Lower leg skin (tissue), 4 donors: ENCODE measurements at regions not wholly inside any gene's neighbourhood (a gene's known extent, or its start where the extent isn't known, plus 50 kb on each side); places are given as distances from the start of the nearest gene placed in this dataset.

Source experiments
- DNase-seq, 2 donors: peaks; one replicate each; pipeline ENCODE4 v3.0.0-alpha.2; 2019; ENCODE audit warnings: low spot score in 2 of 2
- H3K4me3 ChIP-seq: fragments of 200-600 bp; sonication (generic); 2 replicates; pipeline ENCODE4 v1.5.1; 2017; ENCODE audit warnings: mild to moderate bottlenecking, low read depth; ENCODE audit not compliant: poor library complexity, severe bottlenecking
- POLR2A ChIP-seq, 2 donors: fragments of 450-650 bp; IDR thresholded peaks; one replicate each; pipeline ENCODE4 v1.6.1; 2016 to 2017; ENCODE audit warnings: antibody characterized with exemption in 2 of 2, mild to moderate bottlenecking in 1 of 2, moderate library complexity in 1 of 2
- WGBS, 2 donors: methylation state at CpG; one replicate each; pipeline ENCODE4 v1.1.5; 2018; 5-methylcytosine and 5-hydroxymethylcytosine counted together
- intact Hi-C: fragments of 100-400 bp; cut with DNase I; formaldehyde crosslinking; loops from one replicate; pipeline ENCODE4 v1.15.0; 2023; ENCODE audit warnings: low total_unique reads
- TF ChIP-seq, protein P1 (sequence below), 3 donors: fragments of 450-650 bp; IDR thresholded peaks; one replicate each; pipeline ENCODE4 v1.5.1; 2016; ENCODE audit warnings: antibody characterized with exemption in 3 of 3, mild to moderate bottlenecking in 3 of 3, moderate library complexity in 2 of 3

DNA sequence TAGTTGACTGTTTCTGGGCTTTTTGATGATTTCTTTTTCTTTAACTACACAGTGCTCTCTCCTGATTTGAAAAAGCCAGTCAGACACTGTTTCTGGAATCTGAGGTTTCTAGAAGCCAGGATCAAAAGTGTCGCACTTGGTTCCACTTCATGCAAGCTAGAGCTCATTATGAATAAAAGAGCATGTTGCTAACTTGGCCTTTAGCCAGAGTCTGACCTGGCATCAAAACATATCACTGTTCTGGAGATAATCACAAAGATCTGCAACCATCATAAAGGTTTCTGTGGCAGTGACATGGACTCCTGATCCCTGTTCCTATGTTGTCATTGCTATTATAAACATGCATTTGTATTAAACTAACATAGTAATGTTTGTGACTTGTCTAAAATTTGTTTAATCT is 76.1 kb upstream of the MAPRE2 start:
- intact Hi-C loops: no loop called here
- WGBS, 2 donors: 62 to 68% methylated on average over 1 of the region's 1 CpG
- H3K4me3 ChIP-seq: no peak overlapping the region
- TF ChIP-seq, protein P1, sequence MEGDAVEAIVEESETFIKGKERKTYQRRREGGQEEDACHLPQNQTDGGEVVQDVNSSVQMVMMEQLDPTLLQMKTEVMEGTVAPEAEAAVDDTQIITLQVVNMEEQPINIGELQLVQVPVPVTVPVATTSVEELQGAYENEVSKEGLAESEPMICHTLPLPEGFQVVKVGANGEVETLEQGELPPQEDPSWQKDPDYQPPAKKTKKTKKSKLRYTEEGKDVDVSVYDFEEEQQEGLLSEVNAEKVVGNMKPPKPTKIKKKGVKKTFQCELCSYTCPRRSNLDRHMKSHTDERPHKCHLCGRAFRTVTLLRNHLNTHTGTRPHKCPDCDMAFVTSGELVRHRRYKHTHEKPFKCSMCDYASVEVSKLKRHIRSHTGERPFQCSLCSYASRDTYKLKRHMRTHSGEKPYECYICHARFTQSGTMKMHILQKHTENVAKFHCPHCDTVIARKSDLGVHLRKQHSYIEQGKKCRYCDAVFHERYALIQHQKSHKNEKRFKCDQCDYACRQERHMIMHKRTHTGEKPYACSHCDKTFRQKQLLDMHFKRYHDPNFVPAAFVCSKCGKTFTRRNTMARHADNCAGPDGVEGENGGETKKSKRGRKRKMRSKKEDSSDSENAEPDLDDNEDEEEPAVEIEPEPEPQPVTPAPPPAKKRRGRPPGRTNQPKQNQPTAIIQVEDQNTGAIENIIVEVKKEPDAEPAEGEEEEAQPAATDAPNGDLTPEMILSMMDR (IDR thresholded peaks at IDR 0.05): no peak
- no peak for TF ChIP-seq POLR2A (IDR thresholded peaks at IDR 0.05)
- DNase-seq: no peak

DNA sequence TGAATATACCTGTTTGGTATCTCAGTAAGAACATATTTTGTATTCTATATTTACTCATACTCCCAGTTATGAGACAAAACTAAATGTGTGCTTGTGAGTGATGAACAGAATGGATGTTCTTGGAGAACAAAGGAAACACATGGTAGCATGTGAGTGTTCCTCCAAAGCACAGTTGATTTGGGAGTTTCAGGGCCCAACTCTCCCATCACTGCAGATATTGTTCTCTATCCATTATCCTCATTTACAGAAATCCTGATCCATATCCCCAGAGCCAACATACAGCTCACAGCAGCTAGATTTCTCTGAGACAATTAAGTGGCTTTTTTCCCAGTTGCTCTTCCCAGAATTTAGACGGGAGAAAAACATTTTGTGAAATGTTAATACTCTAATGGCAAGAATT is 75.6 kb upstream of the MAPRE2 start:
- no peak for DNase-seq
- no peak overlapping the region for H3K4me3 ChIP-seq
- no peak for TF ChIP-seq POLR2A (IDR thresholded peaks at IDR 0.05)
- TF ChIP-seq, protein P1 (IDR thresholded peaks at IDR 0.05): no peak
- intact Hi-C loops: no loop called here
- 58 to 73% methylated on average over 1 of the region's 1 CpG for WGBS, 2 donors

DNA sequence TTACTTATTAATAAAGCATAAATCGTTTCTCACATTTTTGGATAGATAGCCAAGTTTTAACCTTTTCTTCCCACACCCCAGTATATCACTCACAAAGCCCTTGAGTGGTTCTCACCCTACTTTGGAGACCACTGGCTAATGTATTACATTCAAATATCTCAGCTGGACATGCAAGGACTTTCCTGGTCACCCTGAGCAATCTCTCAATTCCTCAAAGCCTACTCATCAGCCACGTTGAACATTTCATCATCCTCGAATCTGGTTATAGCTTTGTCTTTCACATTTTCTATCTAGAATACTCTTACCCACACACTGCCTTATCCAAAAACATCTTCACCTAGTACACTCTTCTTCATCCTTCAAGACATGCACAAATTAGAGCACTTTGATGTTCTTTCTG is 71.1 kb upstream of the MAPRE2 start:
- intact Hi-C loops: no loop called here
- DNase-seq: no peak
- 72 to 75% methylated on average over 3 of the region's 3 CpGs for WGBS, 2 donors
- H3K4me3 ChIP-seq: no peak overlapping the region
- TF ChIP-seq POLR2A (IDR thresholded peaks at IDR 0.05): no peak
- TF ChIP-seq, protein P1 (IDR thresholded peaks at IDR 0.05): no peak

DNA sequence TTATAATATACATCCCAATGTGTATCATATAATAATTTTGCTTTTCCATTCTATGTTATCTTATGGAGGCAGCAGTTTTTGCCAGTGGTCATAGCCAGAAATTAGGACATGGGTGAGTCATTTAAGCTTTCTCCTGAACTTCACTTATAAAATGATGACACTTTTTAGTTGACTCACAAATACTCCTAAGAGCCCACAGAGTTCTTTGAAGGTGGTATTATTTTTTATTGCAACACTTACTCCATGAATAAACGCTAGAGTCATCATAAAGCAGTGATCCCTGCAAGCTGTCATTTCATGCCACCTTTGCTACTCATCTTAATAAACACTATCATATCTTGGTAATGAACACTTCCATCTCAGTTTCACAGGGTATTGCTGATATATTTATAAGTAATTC is 69.9 kb upstream of the MAPRE2 start:
- 43 to 45% methylated on average over 1 of the region's 1 CpG for WGBS, 2 donors
- no peak for DNase-seq
- TF ChIP-seq, protein P1 (IDR thresholded peaks at IDR 0.05): no peak
- TF ChIP-seq POLR2A (IDR thresholded peaks at IDR 0.05): no peak
- H3K4me3 ChIP-seq: no peak overlapping the region
- intact Hi-C loops: no loop called here

DNA sequence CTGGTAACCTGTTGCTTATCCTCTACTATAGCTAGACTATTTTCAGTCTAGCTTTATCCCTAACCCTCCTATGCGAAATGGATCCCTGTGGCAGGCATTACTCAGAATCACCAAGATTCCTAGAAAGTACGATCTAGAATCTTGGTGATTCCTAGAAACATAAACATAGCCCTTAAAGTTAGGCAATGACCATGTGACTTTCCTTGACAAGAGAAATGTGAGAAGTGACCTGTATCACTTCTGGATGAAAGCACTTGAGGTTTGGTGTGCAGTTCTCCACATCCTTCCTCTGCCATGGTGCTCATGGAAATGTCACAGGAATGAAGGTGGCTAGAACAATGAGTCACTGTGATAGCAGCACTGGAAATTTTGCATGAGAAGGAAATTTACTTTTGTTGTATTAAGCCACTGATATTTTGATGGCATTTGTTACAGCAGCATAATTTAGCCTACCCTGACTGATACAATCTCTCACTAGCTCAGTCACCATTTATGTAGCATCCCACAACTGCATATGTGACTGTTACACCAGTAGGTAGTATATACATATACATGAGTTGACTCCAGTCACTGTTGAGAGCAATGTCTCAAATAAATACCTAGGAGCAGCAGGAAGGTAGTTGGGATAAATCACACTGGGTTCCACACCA is 68.3 kb upstream of the MAPRE2 start:
- WGBS, 2 donors: 93% methylated on average over 2 of the region's 2 CpGs
- no peak for DNase-seq
- H3K4me3 ChIP-seq: no peak overlapping the region
- intact Hi-C loops: no loop called here
- no peak for TF ChIP-seq POLR2A (IDR thresholded peaks at IDR 0.05)
- TF ChIP-seq, protein P1 (IDR thresholded peaks at IDR 0.05): no peak

DNA sequence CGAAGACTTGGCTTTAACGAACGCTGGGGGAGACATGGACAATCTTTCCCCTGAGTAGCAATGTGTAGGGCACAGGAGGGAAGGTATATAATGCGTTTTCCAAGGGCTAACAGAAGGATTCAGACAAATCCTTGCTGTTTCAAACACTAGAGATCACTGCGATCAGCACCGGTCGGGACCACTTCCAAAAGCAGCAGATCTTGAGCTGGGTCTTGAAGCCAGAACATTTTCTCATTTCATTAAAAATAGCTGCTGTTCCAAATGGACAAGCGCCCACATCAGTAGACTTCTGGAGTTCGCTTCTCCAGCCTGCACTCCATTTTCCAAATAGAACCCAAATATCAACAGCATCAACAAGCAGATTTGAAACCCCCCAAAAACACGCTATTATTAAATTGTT is 65.1 kb upstream of the MAPRE2 start:
- intact Hi-C loops: no loop called here
- WGBS, 2 donors: 36 to 51% methylated on average over 10 of the region's 10 CpGs
- no peak for DNase-seq
- TF ChIP-seq, protein P1 (IDR thresholded peaks at IDR 0.05): no peak
- TF ChIP-seq POLR2A (IDR thresholded peaks at IDR 0.05): no peak
- no peak overlapping the region for H3K4me3 ChIP-seq
